Hematopoietic multipotent progenitor cell treated with erythropoietin and hydrocortisone succinate and interleukin-3 and kit ligand, for 4 days (in vitro differentiated cells): ENCODE measurements at regions not wholly inside any gene's neighbourhood (a gene's known extent, or its start where the extent isn't known, plus 50 kb on each side); places are given as distances from the start of the nearest gene placed in this dataset.
"Not testable (repeated sequence)": the region's sequence is repeated elsewhere in the genome, so short reads cannot be mapped to it uniquely, and the experiment has no call there.

Experiments
- DNase-seq: peaks from one replicate; pipeline ENCODE4 v3.0.0-alpha.2; 2015

- DNase-seq = no peak
Observed at GRCh38 chr1:219713981-219714381, 101.1 kb upstream of the ZC3H11B start.

DNA sequence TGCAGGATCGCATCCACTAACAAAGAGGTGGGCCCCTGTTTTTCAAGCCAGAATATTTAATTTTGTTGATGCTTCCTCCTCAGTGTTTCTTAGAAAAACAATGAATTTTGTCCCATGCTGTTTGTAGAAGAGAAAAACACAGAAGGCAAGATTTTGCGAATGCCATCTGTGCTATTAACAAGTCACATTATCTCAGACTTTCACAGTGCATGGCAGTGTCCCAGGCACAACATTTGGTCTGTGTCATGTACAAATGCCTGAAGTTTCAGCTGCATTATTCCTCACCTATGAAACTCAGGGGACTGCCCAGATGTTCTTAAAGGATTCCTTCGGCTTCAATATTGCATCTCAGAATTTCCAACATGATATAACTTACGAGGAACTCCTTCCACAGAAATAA is 99.6 kb upstream of the ZC3H11B start:
- no peak for DNase-seq

DNA sequence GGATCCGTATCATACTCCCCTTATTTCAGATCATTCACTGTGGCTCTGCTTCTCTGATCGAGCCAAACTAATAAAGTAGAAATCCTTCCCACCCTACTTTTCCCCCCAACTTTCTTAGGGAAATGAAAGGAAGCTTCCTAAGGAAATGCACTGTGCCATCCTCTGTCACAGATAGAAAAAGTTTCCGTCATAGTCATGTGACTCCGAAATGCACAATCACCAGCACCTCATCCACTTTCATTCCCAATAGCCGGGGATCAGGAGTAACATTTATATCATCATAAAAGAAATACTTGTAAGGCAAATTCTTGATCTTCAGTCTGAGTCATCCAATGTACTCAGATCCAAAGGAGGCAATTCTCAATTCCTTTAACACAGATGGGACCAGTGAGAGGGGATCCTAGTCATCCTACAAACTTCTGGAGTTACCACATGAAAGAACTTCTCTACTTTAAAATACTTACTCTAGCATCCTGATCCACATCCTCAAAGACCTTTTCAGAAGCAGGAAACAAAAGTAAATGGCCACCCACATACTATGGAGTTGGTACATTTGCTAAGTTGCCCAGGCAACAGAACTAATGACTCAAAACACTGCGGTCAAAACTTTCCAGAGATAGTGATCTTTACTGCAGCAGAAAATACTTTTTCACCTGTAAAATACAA is 97.8 kb upstream of the ZC3H11B start:
- DNase-seq = no peak

- no peak for DNase-seq
Observed at GRCh38 chr1:219708919-219709543, 96.1 kb upstream of the ZC3H11B start.

DNA sequence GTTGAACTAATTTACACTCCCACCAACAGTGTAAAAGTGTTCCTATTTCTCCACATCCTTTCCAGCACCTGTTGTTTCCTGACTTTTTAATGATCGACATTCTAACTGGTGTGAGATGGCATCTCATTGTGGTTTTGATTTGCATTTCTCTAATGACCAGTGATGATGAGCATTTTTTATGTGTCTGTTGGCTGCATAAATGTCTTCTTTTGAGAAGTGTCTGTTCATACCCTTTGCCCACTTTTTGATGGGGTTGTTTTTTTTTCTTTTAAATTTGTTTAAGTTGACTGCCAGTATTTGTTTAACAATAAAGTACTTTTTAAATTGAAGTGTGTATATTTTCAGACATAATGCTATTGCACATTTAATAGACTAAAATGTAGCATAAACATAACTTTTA is 95.0 kb upstream of the ZC3H11B start:
- not testable (repeated sequence) for DNase-seq

GRCh38 chr1:219704331-219704730 is 91.4 kb upstream of the ZC3H11B start:
- not testable (repeated sequence) for DNase-seq

GRCh38 chr1:219703368-219703639 is 90.4 kb upstream of the ZC3H11B start:
- no peak for DNase-seq

- DNase-seq = no peak
Observed at GRCh38 chr1:219701476-219701875, 88.6 kb upstream of the ZC3H11B start.

DNA sequence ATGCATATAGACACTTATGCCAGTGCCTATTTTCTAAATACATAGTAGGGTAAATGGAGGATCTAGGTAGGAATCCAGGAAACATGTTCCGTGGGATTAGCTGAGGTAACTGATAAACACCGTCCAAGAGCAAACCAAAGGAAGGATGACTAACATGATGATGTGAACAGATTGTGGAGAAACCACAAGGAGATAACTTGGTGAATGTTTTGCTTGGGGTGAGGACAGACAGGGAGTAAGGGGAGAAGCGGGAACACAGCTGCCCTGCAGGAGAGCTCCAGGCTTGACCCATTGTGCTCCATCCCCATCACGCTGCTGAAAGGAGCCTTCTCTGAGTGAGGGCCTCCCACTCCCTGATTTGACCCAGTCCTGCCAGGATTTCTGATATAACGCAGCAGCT is 87.0 kb upstream of the ZC3H11B start:
- no peak for DNase-seq

DNA sequence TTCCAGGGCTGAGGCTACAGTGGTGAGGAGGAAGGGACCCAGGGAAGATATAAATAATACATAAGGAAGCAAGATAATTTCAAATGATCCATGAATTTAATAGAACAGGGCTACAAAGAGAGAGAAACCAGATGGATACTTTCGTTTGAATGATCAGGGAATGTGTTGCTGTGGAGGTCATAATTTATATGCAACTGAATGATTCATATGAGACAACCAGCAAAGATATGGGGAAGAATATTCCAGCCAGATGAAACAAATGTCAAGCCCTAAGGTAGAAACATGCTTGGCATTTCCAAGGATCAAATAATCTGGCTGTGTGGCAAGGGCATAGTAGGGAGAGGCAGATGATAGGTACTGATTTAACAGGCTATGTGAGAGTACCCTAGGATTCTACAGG is 84.8 kb upstream of the ZC3H11B start:
- DNase-seq = no peak

GRCh38 chr1:219692981-219693380 is 80.1 kb upstream of the ZC3H11B start:
- DNase-seq = no peak

DNA sequence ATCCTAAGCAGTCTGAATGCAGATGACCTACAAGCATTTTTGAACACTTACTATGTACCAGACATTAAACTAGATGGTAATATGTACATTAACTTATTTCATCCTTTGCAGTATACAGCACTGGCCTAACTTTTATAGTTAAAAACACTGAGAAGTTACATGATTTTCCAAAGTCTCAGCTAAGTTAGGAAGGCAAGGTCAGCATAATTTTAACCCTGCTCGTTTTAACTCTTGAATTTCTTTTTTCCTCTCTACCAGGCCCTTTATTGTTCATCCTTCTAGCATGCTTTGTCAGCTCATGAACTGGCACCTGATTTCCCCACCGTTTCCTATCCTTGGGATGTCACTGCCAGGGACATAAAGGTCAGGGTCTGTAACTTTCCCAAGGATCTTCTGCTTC is 76.9 kb upstream of the ZC3H11B start:
- no peak for DNase-seq

GRCh38 chr1:219687779-219688178 is 74.9 kb upstream of the ZC3H11B start:
- DNase-seq = no peak

DNA sequence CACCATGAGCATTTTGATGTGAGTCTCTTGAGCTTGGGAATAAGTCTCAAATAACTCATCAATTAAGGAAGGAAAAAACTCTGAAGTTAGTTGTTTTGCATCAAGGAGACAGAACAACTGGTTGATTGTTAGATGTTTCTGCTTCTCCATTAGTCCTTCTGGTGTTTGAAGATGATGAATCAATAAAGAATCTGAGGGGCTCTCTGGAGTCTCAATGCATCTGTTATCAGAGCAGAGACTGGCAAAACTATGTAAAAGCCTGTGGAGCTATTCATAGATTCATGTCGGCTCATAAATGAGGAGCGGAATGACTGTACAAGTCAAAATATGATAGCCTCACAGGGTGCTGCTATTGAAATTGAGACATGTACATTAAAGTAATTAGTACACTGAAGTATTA is 73.3 kb upstream of the ZC3H11B start:
- no peak for DNase-seq

DNA sequence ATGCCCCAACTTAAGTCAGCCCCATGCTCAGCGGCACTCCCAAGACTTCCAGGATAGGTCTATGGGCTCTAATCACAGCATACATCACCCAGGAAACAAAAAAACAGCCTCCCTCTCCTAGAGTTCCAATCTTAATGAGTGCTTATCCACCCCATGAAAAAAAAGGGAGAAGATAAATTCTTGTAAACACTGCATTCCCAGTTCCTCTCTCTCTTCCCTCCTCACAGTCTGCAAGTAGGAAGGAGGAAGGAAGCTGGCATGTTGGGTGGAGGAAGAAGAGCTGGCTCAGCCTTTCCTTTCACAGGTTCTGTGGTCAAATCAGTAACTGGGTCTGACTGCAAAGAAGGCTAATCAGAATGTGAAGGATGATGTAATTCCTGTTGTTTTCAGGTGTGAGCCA is 69.9 kb upstream of the ZC3H11B start:
- DNase-seq = no peak

DNA sequence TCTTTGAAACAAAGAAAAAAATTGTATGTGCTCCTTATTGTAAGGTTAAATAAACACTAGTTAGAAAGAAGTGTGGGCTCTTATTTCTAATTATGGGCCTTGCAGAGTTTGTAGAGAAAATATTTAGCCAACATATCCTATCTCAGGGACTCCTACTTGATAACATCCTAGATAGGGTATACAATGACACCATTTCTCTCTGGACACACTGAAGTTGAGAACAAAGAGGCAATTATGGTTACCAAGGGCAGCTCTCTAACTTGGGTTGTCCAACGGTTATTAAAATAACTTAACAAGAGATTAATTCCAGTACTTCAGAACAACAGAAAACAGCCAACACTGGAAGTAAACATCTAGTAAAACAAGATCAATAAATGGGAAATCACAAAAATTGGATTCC is 69.0 kb upstream of the ZC3H11B start:
- no peak for DNase-seq

GRCh38 chr1:219676012-219676765 is 63.3 kb upstream of the ZC3H11B start:
- no peak for DNase-seq

- no peak for DNase-seq
Observed at GRCh38 chr1:219670426-219671149, 57.7 kb upstream of the ZC3H11B start.

GRCh38 chr1:219669556-219669955 is 56.7 kb upstream of the ZC3H11B start:
- no peak for DNase-seq

DNA sequence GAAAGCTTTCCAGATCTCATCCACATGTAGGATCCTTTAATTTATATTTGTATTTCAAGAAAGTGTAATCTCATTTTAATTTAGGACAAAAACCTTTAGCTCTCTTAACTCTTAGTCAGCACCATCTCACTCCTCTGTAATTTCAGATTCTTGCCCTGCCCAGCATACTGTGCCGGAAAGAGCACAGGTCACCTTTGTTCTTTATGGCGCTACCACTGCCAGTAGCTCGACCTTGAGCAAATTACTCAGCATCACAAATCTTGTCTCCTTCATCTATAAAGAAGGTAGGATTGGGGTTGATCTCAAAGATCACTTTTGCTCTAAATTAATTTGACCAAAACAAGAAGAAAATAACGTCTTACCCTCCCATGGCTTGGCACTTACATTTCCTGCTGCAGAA is 56.1 kb upstream of the ZC3H11B start:
- no peak for DNase-seq

DNA sequence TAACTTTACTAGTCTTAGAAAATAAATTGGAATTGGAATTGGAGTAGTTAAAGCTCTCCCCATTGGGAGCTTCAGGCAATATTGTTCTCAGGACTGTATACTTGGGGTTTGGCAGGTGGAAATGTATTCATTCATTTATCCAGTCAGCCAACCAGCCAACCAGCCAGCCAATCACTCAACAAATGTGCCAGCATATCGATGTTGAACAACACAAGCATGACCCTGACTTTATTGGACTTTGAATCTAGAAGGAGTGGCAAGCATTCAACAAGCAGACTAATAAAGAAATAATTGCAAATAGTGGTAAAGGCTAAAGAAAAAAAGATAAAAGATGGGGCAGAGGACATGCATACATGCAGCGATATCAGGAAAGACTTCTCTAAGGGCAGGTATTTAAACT is 55.5 kb upstream of the ZC3H11B start:
- DNase-seq = no peak

DNA sequence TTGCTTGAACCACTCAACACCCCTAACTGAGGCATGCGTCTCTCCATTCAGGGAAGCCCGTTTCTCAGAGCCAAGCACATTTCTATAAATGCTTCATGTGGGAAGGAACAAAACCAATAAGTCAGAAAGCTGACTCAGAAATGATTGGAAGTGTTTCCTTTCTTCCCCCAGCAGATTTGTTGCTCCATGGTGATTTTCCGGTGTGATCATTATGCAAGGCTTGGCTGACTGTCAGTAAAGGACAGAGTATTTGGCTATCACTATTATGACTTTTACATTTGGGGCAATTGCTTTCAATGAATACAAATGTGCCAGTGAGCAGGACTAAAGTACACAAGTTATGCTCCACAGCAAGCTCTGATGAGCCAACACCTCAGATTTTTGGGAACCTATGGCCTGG is 53.3 kb upstream of the ZC3H11B start:
- DNase-seq = no peak

DNA sequence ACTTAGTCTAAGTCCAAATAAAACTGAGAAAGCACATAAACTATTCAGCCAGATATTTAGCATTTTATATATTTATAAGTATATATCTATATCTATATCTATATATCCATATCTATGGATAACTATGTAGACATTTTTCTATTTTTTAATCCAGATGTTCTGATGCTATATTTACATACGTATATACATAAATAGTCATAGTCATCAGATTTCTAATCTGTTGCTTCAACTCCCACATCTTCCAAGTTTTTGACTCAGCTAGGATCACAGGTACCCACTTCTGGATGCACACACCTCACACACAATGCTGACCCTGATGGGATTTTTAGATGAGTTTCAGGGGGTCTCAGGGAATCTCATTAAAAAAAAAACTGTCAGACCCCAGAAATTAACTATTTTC is 52.2 kb upstream of the ZC3H11B start:
- DNase-seq = no peak
